Mammary epithelial cell (primary cell): ENCODE measurements at regions not wholly inside any gene's neighbourhood (a gene's known extent, or its start where the extent isn't known, plus 50 kb on each side); places are given as distances from the start of the nearest gene placed in this dataset.

ENCODE experiments used
- EZH2 ChIP-seq: IDR thresholded peaks from 2 replicates; pipeline ENCODE4 v1.6.1; 2012; ENCODE audit warnings: low read length, inconsistent platforms, borderline replicate concordance
- TF ChIP-seq, protein P1 (sequence below), 2 donors: IDR thresholded peaks in 1 of 2; conservative IDR thresholded peaks in 1 of 2; 2 replicates each; pipeline ENCODE4 v1.5.1; 2011 to 2012; ENCODE audit warnings: inconsistent platforms in 2 of 2, low read length in 2 of 2, mild to moderate bottlenecking in 2 of 2, control low read depth in 1 of 2, low read depth in 1 of 2; ENCODE audit not compliant: insufficient read depth in 1 of 2; ENCODE audit errors: extremely low read depth in 1 of 2

DNA sequence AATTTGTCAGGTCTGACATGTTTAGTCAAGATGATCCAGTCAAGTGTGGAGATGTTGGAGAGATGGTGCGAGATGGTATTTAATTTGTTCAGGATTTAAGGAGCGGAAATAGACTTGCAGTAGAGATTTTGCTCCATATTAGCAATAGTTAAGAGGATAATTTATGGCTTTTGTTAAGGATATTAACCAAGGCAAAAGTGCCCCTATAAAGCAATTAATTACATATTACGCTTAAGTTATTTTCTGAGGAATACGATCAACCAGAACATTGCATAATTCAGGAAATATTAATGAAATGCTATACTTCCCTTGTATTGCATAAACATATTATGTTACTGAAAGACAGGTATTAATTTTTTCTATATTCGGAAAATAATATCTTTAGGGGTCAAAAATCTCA, 83.9 kb downstream of the ZIC1 start:
- TF ChIP-seq, protein P1, sequence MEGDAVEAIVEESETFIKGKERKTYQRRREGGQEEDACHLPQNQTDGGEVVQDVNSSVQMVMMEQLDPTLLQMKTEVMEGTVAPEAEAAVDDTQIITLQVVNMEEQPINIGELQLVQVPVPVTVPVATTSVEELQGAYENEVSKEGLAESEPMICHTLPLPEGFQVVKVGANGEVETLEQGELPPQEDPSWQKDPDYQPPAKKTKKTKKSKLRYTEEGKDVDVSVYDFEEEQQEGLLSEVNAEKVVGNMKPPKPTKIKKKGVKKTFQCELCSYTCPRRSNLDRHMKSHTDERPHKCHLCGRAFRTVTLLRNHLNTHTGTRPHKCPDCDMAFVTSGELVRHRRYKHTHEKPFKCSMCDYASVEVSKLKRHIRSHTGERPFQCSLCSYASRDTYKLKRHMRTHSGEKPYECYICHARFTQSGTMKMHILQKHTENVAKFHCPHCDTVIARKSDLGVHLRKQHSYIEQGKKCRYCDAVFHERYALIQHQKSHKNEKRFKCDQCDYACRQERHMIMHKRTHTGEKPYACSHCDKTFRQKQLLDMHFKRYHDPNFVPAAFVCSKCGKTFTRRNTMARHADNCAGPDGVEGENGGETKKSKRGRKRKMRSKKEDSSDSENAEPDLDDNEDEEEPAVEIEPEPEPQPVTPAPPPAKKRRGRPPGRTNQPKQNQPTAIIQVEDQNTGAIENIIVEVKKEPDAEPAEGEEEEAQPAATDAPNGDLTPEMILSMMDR (conservative IDR thresholded peaks at IDR 0.05 in 1 of 2, IDR thresholded peaks at IDR 0.05 in 1 of 2; ENCODE audit: extremely low read depth in 1 of 2, insufficient read depth in 1 of 2, low read depth in 1 of 2, low read length in 2 of 2) = no peak
- no peak for TF ChIP-seq EZH2
